ENCODE measurements at regions not wholly inside any gene's neighbourhood (a gene's known extent, or its start where the extent isn't known, plus 50 kb on each side); places are given as distances from the start of the nearest gene placed in this dataset.

GRCh38 chr2:129796225-129796624 is 183.2 kb upstream of the RAB6C start:
- intact Hi-C loops (cut with DNase I), result no loop called here
- ATAC-seq, result no peak
- no peak overlapping the region for H3K4me3 ChIP-seq
- no peak for DNase-seq
- no peaks in the 10 kb centered on the region for H3K36me3 ChIP-seq (ENCODE audit: insufficient read depth in 1 of 2, low read depth in 1 of 2)
- no peaks in the 10 kb centered on the region for H3K4me1 ChIP-seq
- WGBS, 3 donors, result 62 to 63% (median 62%) methylated on average over 5 to 7 of the region's 7 CpGs
- H3K27ac ChIP-seq, result no peak overlapping the region
- H3K9me3 ChIP-seq, result no peaks in the 10 kb centered on the region
- TF ChIP-seq CTCF (IDR thresholded peaks at IDR 0.05), result no peak
- H3K27me3 ChIP-seq (ENCODE audit: insufficient read depth in 3 of 3, low read length in 2 of 3), result peaks cover 0 to 1% (median 0%) of the 10 kb centered on the region in 3 donors

- Histone ChIP-seq H3K4me3 (no peak overlapping the region), H3K27me3 (ENCODE audit: insufficient read depth in 3 of 3, low read length in 2 of 3) (peaks cover 0 to 2% (median 1%) of the 10 kb centered on the region in 3 donors), H3K27ac (no peak overlapping the region), H3K36me3 (ENCODE audit: insufficient read depth in 1 of 2, low read depth in 1 of 2) (no peaks in the 10 kb centered on the region), H3K9me3 (no peaks in the 10 kb centered on the region), H3K4me1 (no peaks in the 10 kb centered on the region)
- no peak for ATAC-seq
- TF ChIP-seq CTCF (IDR thresholded peaks at IDR 0.05), result no peak
- intact Hi-C loops (cut with DNase I), result no loop called here
- no peak for DNase-seq
- 64 to 75% (median 73%) methylated on average over 9 of the region's 9 CpGs for WGBS, 3 donors
Observed at GRCh38 chr2:129796801-129797488, 182.5 kb upstream of the RAB6C start.

GRCh38 chr2:129797489-129798300 is 181.8 kb upstream of the RAB6C start:
- DNase-seq (no peak), ATAC-seq (no peak)
- Histone ChIP-seq H3K9me3 (no peaks in the 10 kb centered on the region), H3K27ac (no peak overlapping the region), H3K27me3 (ENCODE audit: insufficient read depth in 3 of 3, low read length in 2 of 3) (peaks cover 0 to 7% (median 1%) of the 10 kb centered on the region in 3 donors), H3K36me3 (ENCODE audit: insufficient read depth in 1 of 2, low read depth in 1 of 2) (no peaks in the 10 kb centered on the region), H3K4me1 (no peaks in the 10 kb centered on the region), H3K4me3 (no peak overlapping the region)
- intact Hi-C loops (cut with DNase I), result no loop called here
- TF ChIP-seq CTCF (IDR thresholded peaks at IDR 0.05), result no peak
- WGBS, 3 donors, result 71 to 76% (median 72%) methylated on average over 15 to 16 of the region's 16 CpGs

GRCh38 chr2:129798301-129798581 is 181.2 kb upstream of the RAB6C start:
- WGBS, 3 donors, result 86 to 89% (median 87%) methylated on average over 9 of the region's 9 CpGs
- H3K4me1 ChIP-seq, result no peaks in the 10 kb centered on the region
- no peak for TF ChIP-seq CTCF (IDR thresholded peaks at IDR 0.05)
- H3K36me3 ChIP-seq (ENCODE audit: insufficient read depth in 1 of 2, low read depth in 1 of 2), result no peaks in the 10 kb centered on the region
- H3K27me3 ChIP-seq (ENCODE audit: insufficient read depth in 3 of 3, low read length in 2 of 3), result peaks cover 0 to 7% (median 1%) of the 10 kb centered on the region in 3 donors
- H3K4me3 ChIP-seq, result no peak overlapping the region
- intact Hi-C loops (cut with DNase I), result no loop called here
- no peak overlapping the region for H3K27ac ChIP-seq
- no peak for DNase-seq
- ATAC-seq, result no peak
- H3K9me3 ChIP-seq, result no peaks in the 10 kb centered on the region

All from psoas muscle (tissue), 7 donors.